ENCODE measurements at regions not wholly inside any gene's neighbourhood (a gene's known extent, or its start where the extent isn't known, plus 50 kb on each side); places are given as distances from the start of the nearest gene placed in this dataset.
A peak's percentile ranks its signal among the peaks of the same experiment; 100 is the strongest.

GRCh38 chr5:53194086-53194485 lies 84.5 kb upstream of the MOCS2 start:
- no peaks in the 10 kb centered on the region for H3K27me3 ChIP-seq
- no peaks in the 10 kb centered on the region for H3K36me3 ChIP-seq
- DNase-seq, result no peak
- H3K9me3 ChIP-seq, result no peaks in the 10 kb centered on the region
- no peak overlapping the region for H3K4me3 ChIP-seq

GRCh38 chr5:53199882-53200281 lies 90.3 kb upstream of the MOCS2 start:
- H3K27me3 ChIP-seq, result no peaks in the 10 kb centered on the region

GRCh38 chr5:53200306-53200705 lies 90.7 kb upstream of the MOCS2 start:
- Histone ChIP-seq H3K27me3 (no peaks in the 10 kb centered on the region), H3K4me3 (no peak overlapping the region), H3K36me3 (no peaks in the 10 kb centered on the region), H3K9me3 (no peaks in the 10 kb centered on the region)
- DNase-seq, result no peak

More at GRCh38 chr5:53199882-53200281, 90.3 kb upstream of the MOCS2 start:
- DNase-seq, result no peak
- Histone ChIP-seq H3K4me3 (no peak overlapping the region), H3K36me3 (no peaks in the 10 kb centered on the region), H3K9me3 (no peaks in the 10 kb centered on the region)

GRCh38 chr5:53201746-53202145 lies 92.2 kb upstream of the MOCS2 start:
- Histone ChIP-seq H3K9me3 (no peaks in the 10 kb centered on the region), H3K36me3 (no peaks in the 10 kb centered on the region), H3K27me3 (no peaks in the 10 kb centered on the region), H3K4me3 (no peak overlapping the region)
- no peak for DNase-seq

- H3K36me3 ChIP-seq, result no peaks in the 10 kb centered on the region
- no peak overlapping the region for H3K4me3 ChIP-seq
- no peak for DNase-seq
- H3K27me3 ChIP-seq, result no peaks in the 10 kb centered on the region
- peaks cover under 1% of the 10 kb centered on the region; the same call in 1 of the 2 replicates for H3K9me3 ChIP-seq
Observed at GRCh38 chr5:53206562-53206961, 97.0 kb upstream of the MOCS2 start.

GRCh38 chr5:53211799-53212198 lies 102.2 kb upstream of the MOCS2 start:
- Histone ChIP-seq H3K27me3 (no peaks in the 10 kb centered on the region), H3K36me3 (no peaks in the 10 kb centered on the region), H3K9me3 (peaks cover 7% of the 10 kb centered on the region), H3K4me3 (no peak overlapping the region)
- DNase-seq, result peak; percentile 21

- H3K9me3 ChIP-seq, result peaks cover 1% of the 10 kb centered on the region; the same call in 1 of the 2 replicates
- no peaks in the 10 kb centered on the region for H3K27me3 ChIP-seq
- no peak overlapping the region for H3K4me3 ChIP-seq
- no peak for DNase-seq
- no peaks in the 10 kb centered on the region for H3K36me3 ChIP-seq
Observed at GRCh38 chr5:53219174-53219573, 109.6 kb upstream of the MOCS2 start.

- no peaks in the 10 kb centered on the region for H3K27me3 ChIP-seq
- H3K36me3 ChIP-seq, result no peaks in the 10 kb centered on the region
- no peak overlapping the region for H3K4me3 ChIP-seq
- DNase-seq, result no peak
- peaks cover 1% of the 10 kb centered on the region; the same call in 1 of the 2 replicates for H3K9me3 ChIP-seq
Observed at GRCh38 chr5:53219610-53220009, 110.1 kb upstream of the MOCS2 start.

- no peaks in the 10 kb centered on the region for H3K9me3 ChIP-seq
- no peak for DNase-seq
- H3K36me3 ChIP-seq, result no peaks in the 10 kb centered on the region
- H3K4me3 ChIP-seq, result no peak overlapping the region
- H3K27me3 ChIP-seq, result no peaks in the 10 kb centered on the region
Observed at GRCh38 chr5:53233645-53234405, 124.3 kb upstream of the MOCS2 start.

GRCh38 chr5:53236683-53237082 lies 127.1 kb upstream of the MOCS2 start:
- Histone ChIP-seq H3K27me3 (no peaks in the 10 kb centered on the region), H3K36me3 (no peaks in the 10 kb centered on the region), H3K4me3 (no peak overlapping the region), H3K9me3 (no peaks in the 10 kb centered on the region)
- no peak for DNase-seq

- Histone ChIP-seq H3K36me3 (no peaks in the 10 kb centered on the region), H3K27me3 (no peaks in the 10 kb centered on the region), H3K9me3 (no peaks in the 10 kb centered on the region), H3K4me3 (no peak overlapping the region)
- DNase-seq, result no peak
Observed at GRCh38 chr5:53237876-53238275, 128.3 kb upstream of the MOCS2 start.

GRCh38 chr5:53239301-53239990 lies 129.9 kb upstream of the MOCS2 start:
- no peak for DNase-seq
- H3K4me3 ChIP-seq, result no peak overlapping the region
- H3K27me3 ChIP-seq, result no peaks in the 10 kb centered on the region
- H3K9me3 ChIP-seq, result no peaks in the 10 kb centered on the region
- H3K36me3 ChIP-seq, result no peaks in the 10 kb centered on the region

- H3K4me3 ChIP-seq, result no peak overlapping the region
- H3K27me3 ChIP-seq, result no peaks in the 10 kb centered on the region
- no peaks in the 10 kb centered on the region for H3K36me3 ChIP-seq
- no peak for DNase-seq
- no peaks in the 10 kb centered on the region for H3K9me3 ChIP-seq
Observed at GRCh38 chr5:53240661-53241060, 131.1 kb upstream of the MOCS2 start.

GRCh38 chr5:53241572-53241971 lies 132.0 kb upstream of the MOCS2 start:
- Histone ChIP-seq H3K9me3 (no peaks in the 10 kb centered on the region), H3K4me3 (no peak overlapping the region), H3K36me3 (no peaks in the 10 kb centered on the region), H3K27me3 (no peaks in the 10 kb centered on the region)
- DNase-seq, result no peak

GRCh38 chr5:53243403-53243802 lies 133.8 kb upstream of the MOCS2 start:
- H3K9me3 ChIP-seq, result no peaks in the 10 kb centered on the region
- H3K27me3 ChIP-seq, result no peaks in the 10 kb centered on the region
- DNase-seq, result no peak
- no peak overlapping the region for H3K4me3 ChIP-seq
- no peaks in the 10 kb centered on the region for H3K36me3 ChIP-seq

- DNase-seq, result peak; percentile 16
Observed at GRCh38 chr5:53246042-53246836, 136.7 kb upstream of the MOCS2 start.

GRCh38 chr5:53249529-53250200 lies 140.1 kb upstream of the MOCS2 start:
- H3K27me3 ChIP-seq, result no peaks in the 10 kb centered on the region
- H3K9me3 ChIP-seq, result no peaks in the 10 kb centered on the region
- DNase-seq, result peak; percentile 88
- H3K4me3 ChIP-seq, result no peak overlapping the region
- no peaks in the 10 kb centered on the region for H3K36me3 ChIP-seq

More at GRCh38 chr5:53246042-53246836, 136.7 kb upstream of the MOCS2 start:
- Histone ChIP-seq H3K4me3 (no peak overlapping the region), H3K27me3 (no peaks in the 10 kb centered on the region), H3K36me3 (no peaks in the 10 kb centered on the region), H3K9me3 (no peaks in the 10 kb centered on the region)
